ENCODE measurements at regions not wholly inside any gene's neighbourhood (a gene's known extent, or its start where the extent isn't known, plus 50 kb on each side); places are given as distances from the start of the nearest gene placed in this dataset.

DNA sequence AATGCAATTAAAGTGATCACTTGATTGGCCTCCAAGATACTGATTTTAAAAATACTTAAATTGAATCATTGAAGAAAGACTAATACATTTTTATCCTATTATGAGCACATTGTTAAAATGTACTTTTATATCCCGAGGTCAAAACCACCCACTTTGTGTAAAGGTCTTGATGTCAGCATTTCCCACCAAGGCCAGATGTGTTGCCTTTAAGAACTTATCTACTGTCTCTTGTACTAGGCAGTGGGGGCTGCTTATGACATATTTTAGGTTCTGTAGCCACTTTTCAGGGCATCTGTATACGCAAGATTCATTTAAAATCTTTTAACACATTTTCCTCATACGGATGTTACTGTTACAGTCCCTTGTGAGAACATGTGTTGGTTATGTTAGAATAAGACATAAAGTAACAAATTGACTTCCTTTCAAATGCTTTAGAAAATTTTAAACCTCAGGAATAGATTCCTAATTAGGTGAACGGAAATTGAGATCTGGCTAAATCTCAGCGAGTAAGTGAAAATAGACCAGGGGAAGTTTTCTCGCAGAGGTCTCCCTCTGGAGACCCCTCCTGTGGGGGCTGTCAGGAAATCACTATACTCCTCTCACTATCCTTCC, 456.2 kb downstream of the ADAMTS20 start:
- TF ChIP-seq, protein P1, sequence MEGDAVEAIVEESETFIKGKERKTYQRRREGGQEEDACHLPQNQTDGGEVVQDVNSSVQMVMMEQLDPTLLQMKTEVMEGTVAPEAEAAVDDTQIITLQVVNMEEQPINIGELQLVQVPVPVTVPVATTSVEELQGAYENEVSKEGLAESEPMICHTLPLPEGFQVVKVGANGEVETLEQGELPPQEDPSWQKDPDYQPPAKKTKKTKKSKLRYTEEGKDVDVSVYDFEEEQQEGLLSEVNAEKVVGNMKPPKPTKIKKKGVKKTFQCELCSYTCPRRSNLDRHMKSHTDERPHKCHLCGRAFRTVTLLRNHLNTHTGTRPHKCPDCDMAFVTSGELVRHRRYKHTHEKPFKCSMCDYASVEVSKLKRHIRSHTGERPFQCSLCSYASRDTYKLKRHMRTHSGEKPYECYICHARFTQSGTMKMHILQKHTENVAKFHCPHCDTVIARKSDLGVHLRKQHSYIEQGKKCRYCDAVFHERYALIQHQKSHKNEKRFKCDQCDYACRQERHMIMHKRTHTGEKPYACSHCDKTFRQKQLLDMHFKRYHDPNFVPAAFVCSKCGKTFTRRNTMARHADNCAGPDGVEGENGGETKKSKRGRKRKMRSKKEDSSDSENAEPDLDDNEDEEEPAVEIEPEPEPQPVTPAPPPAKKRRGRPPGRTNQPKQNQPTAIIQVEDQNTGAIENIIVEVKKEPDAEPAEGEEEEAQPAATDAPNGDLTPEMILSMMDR (conservative IDR thresholded peaks at IDR 0.05; ENCODE audit: low read length) = no peak
- no peak for TF ChIP-seq EZH2phosphoT487 (IDR thresholded peaks at IDR 0.05; ENCODE audit: borderline replicate concordance)
